ENCODE measurements at regions not wholly inside any gene's neighbourhood (a gene's known extent, or its start where the extent isn't known, plus 50 kb on each side); places are given as distances from the start of the nearest gene placed in this dataset.

- Histone ChIP-seq H3K9ac (ENCODE audit: low read length) (no peak overlapping the region), H3K9me3 (ENCODE audit: control insufficient read depth, insufficient read depth, low read depth, low read length) (peaks cover 6% of the 10 kb centered on the region), H3K27ac (ENCODE audit: low read depth, low read length) (no peak overlapping the region), H3K27me3 (ENCODE audit: control insufficient read depth, insufficient read depth, low read length) (no peaks in the 10 kb centered on the region), H3K4me3 (ENCODE audit: low read depth, low read length) (no peak overlapping the region), H3K4me1 (ENCODE audit: control insufficient read depth, insufficient read depth, low read length) (peaks cover 5% of the 10 kb centered on the region; the same call in 1 of the 2 replicates), H3K36me3 (ENCODE audit: control insufficient read depth, insufficient read depth, low read length) (no peaks in the 10 kb centered on the region)
Observed at GRCh38 chr6:87921034-87921433, 126.6 kb upstream of the SPACA1 start.

- Histone ChIP-seq H3K4me1 (ENCODE audit: control insufficient read depth, insufficient read depth, low read length) (peaks cover 5% of the 10 kb centered on the region; the same call in 1 of the 2 replicates), H3K9ac (ENCODE audit: low read length) (no peak overlapping the region), H3K36me3 (ENCODE audit: control insufficient read depth, insufficient read depth, low read length) (no peaks in the 10 kb centered on the region), H3K27ac (ENCODE audit: low read depth, low read length) (no peak overlapping the region), H3K9me3 (ENCODE audit: control insufficient read depth, insufficient read depth, low read depth, low read length) (peaks cover 10% of the 10 kb centered on the region), H3K27me3 (ENCODE audit: control insufficient read depth, insufficient read depth, low read length) (no peaks in the 10 kb centered on the region), H3K4me3 (ENCODE audit: low read depth, low read length) (no peak overlapping the region)
Observed at GRCh38 chr6:87920245-87920644, 127.4 kb upstream of the SPACA1 start.

- H3K9me3 ChIP-seq (ENCODE audit: control insufficient read depth, insufficient read depth, low read depth, low read length), result peaks cover 10% of the 10 kb centered on the region
- H3K27ac ChIP-seq (ENCODE audit: low read depth, low read length), result no peak overlapping the region
- no peak overlapping the region for H3K4me3 ChIP-seq (ENCODE audit: low read depth, low read length)
- no peaks in the 10 kb centered on the region for H3K36me3 ChIP-seq (ENCODE audit: control insufficient read depth, insufficient read depth, low read length)
- no peaks in the 10 kb centered on the region for H3K27me3 ChIP-seq (ENCODE audit: control insufficient read depth, insufficient read depth, low read length)
- no peak overlapping the region for H3K9ac ChIP-seq (ENCODE audit: low read length)
- H3K4me1 ChIP-seq (ENCODE audit: control insufficient read depth, insufficient read depth, low read length), result peaks cover 5% of the 10 kb centered on the region; the same call in 1 of the 2 replicates
Observed at GRCh38 chr6:87919416-87919815, 128.2 kb upstream of the SPACA1 start.

GRCh38 chr6:87919001-87919400 lies 128.6 kb upstream of the SPACA1 start:
- no peak overlapping the region for H3K9ac ChIP-seq (ENCODE audit: low read length)
- H3K9me3 ChIP-seq (ENCODE audit: control insufficient read depth, insufficient read depth, low read depth, low read length), result peaks cover 10% of the 10 kb centered on the region
- H3K27me3 ChIP-seq (ENCODE audit: control insufficient read depth, insufficient read depth, low read length), result no peaks in the 10 kb centered on the region
- H3K36me3 ChIP-seq (ENCODE audit: control insufficient read depth, insufficient read depth, low read length), result no peaks in the 10 kb centered on the region
- H3K4me3 ChIP-seq (ENCODE audit: low read depth, low read length), result no peak overlapping the region
- H3K4me1 ChIP-seq (ENCODE audit: control insufficient read depth, insufficient read depth, low read length), result peaks cover 5% of the 10 kb centered on the region; the same call in 1 of the 2 replicates
- H3K27ac ChIP-seq (ENCODE audit: low read depth, low read length), result no peak overlapping the region

GRCh38 chr6:87918461-87918941 lies 129.1 kb upstream of the SPACA1 start:
- Histone ChIP-seq H3K27ac (ENCODE audit: low read depth, low read length) (no peak overlapping the region), H3K9ac (ENCODE audit: low read length) (no peak overlapping the region), H3K4me1 (ENCODE audit: control insufficient read depth, insufficient read depth, low read length) (peaks cover 5% of the 10 kb centered on the region; the same call in 1 of the 2 replicates), H3K9me3 (ENCODE audit: control insufficient read depth, insufficient read depth, low read depth, low read length) (peaks cover 10% of the 10 kb centered on the region), H3K27me3 (ENCODE audit: control insufficient read depth, insufficient read depth, low read length) (no peaks in the 10 kb centered on the region), H3K4me3 (ENCODE audit: low read depth, low read length) (no peak overlapping the region), H3K36me3 (ENCODE audit: control insufficient read depth, insufficient read depth, low read length) (no peaks in the 10 kb centered on the region)

GRCh38 chr6:87917886-87918285 lies 129.8 kb upstream of the SPACA1 start:
- H3K4me1 ChIP-seq (ENCODE audit: control insufficient read depth, insufficient read depth, low read length), result peaks cover 5% of the 10 kb centered on the region; the same call in 1 of the 2 replicates
- no peak overlapping the region for H3K9ac ChIP-seq (ENCODE audit: low read length)
- peaks cover 10% of the 10 kb centered on the region for H3K9me3 ChIP-seq (ENCODE audit: control insufficient read depth, insufficient read depth, low read depth, low read length)
- no peak overlapping the region for H3K4me3 ChIP-seq (ENCODE audit: low read depth, low read length)
- no peaks in the 10 kb centered on the region for H3K36me3 ChIP-seq (ENCODE audit: control insufficient read depth, insufficient read depth, low read length)
- no peak overlapping the region for H3K27ac ChIP-seq (ENCODE audit: low read depth, low read length)
- H3K27me3 ChIP-seq (ENCODE audit: control insufficient read depth, insufficient read depth, low read length), result no peaks in the 10 kb centered on the region

GRCh38 chr6:87916446-87916845 lies 131.2 kb upstream of the SPACA1 start:
- Histone ChIP-seq H3K9ac (ENCODE audit: low read length) (no peak overlapping the region), H3K27me3 (ENCODE audit: control insufficient read depth, insufficient read depth, low read length) (no peaks in the 10 kb centered on the region), H3K9me3 (ENCODE audit: control insufficient read depth, insufficient read depth, low read depth, low read length) (peaks cover 10% of the 10 kb centered on the region), H3K36me3 (ENCODE audit: control insufficient read depth, insufficient read depth, low read length) (no peaks in the 10 kb centered on the region), H3K27ac (ENCODE audit: low read depth, low read length) (no peak overlapping the region), H3K4me3 (ENCODE audit: low read depth, low read length) (no peak overlapping the region), H3K4me1 (ENCODE audit: control insufficient read depth, insufficient read depth, low read length) (peaks cover 5% of the 10 kb centered on the region; the same call in 1 of the 2 replicates)

GRCh38 chr6:87914637-87915395 lies 132.8 kb upstream of the SPACA1 start:
- H3K36me3 ChIP-seq (ENCODE audit: control insufficient read depth, insufficient read depth, low read length), result no peaks in the 10 kb centered on the region
- H3K4me3 ChIP-seq (ENCODE audit: low read depth, low read length), result no peak overlapping the region
- peaks cover 14% of the 10 kb centered on the region for H3K9me3 ChIP-seq (ENCODE audit: control insufficient read depth, insufficient read depth, low read depth, low read length)
- H3K27ac ChIP-seq (ENCODE audit: low read depth, low read length), result no peak overlapping the region
- no peak overlapping the region for H3K9ac ChIP-seq (ENCODE audit: low read length)
- peaks cover 5% of the 10 kb centered on the region; the same call in 1 of the 2 replicates for H3K4me1 ChIP-seq (ENCODE audit: control insufficient read depth, insufficient read depth, low read length)
- H3K27me3 ChIP-seq (ENCODE audit: control insufficient read depth, insufficient read depth, low read length), result no peaks in the 10 kb centered on the region

- peaks cover 14% of the 10 kb centered on the region for H3K9me3 ChIP-seq (ENCODE audit: control insufficient read depth, insufficient read depth, low read depth, low read length)
- H3K4me3 ChIP-seq (ENCODE audit: low read depth, low read length), result no peak overlapping the region
- peaks cover 4% of the 10 kb centered on the region; the same call in 1 of the 2 replicates for H3K4me1 ChIP-seq (ENCODE audit: control insufficient read depth, insufficient read depth, low read length)
- H3K27ac ChIP-seq (ENCODE audit: low read depth, low read length), result no peak overlapping the region
- no peaks in the 10 kb centered on the region for H3K27me3 ChIP-seq (ENCODE audit: control insufficient read depth, insufficient read depth, low read length)
- H3K36me3 ChIP-seq (ENCODE audit: control insufficient read depth, insufficient read depth, low read length), result no peaks in the 10 kb centered on the region
- H3K9ac ChIP-seq (ENCODE audit: low read length), result no peak overlapping the region
Observed at GRCh38 chr6:87913974-87914373, 133.7 kb upstream of the SPACA1 start.

GRCh38 chr6:87912102-87912501 lies 135.5 kb upstream of the SPACA1 start:
- no peak overlapping the region for H3K4me3 ChIP-seq (ENCODE audit: low read depth, low read length)
- H3K27ac ChIP-seq (ENCODE audit: low read depth, low read length), result no peak overlapping the region
- no peaks in the 10 kb centered on the region for H3K27me3 ChIP-seq (ENCODE audit: control insufficient read depth, insufficient read depth, low read length)
- no peak overlapping the region for H3K9ac ChIP-seq (ENCODE audit: low read length)
- H3K4me1 ChIP-seq (ENCODE audit: control insufficient read depth, insufficient read depth, low read length), result peaks cover 6% of the 10 kb centered on the region; the same call in 1 of the 2 replicates
- H3K9me3 ChIP-seq (ENCODE audit: control insufficient read depth, insufficient read depth, low read depth, low read length), result peaks cover 14% of the 10 kb centered on the region
- H3K36me3 ChIP-seq (ENCODE audit: control insufficient read depth, insufficient read depth, low read length), result no peaks in the 10 kb centered on the region

GRCh38 chr6:87909849-87910248 lies 137.8 kb upstream of the SPACA1 start:
- H3K27me3 ChIP-seq (ENCODE audit: control insufficient read depth, insufficient read depth, low read length), result no peaks in the 10 kb centered on the region
- H3K36me3 ChIP-seq (ENCODE audit: control insufficient read depth, insufficient read depth, low read length), result no peaks in the 10 kb centered on the region
- H3K9ac ChIP-seq (ENCODE audit: low read length), result no peak overlapping the region
- H3K9me3 ChIP-seq (ENCODE audit: control insufficient read depth, insufficient read depth, low read depth, low read length), result 0 out of 2 replicates have a peak, but pooled peaks cover 4% of the 10 kb centered on the region
- H3K4me3 ChIP-seq (ENCODE audit: low read depth, low read length), result no peak overlapping the region
- no peak overlapping the region for H3K27ac ChIP-seq (ENCODE audit: low read depth, low read length)
- H3K4me1 ChIP-seq (ENCODE audit: control insufficient read depth, insufficient read depth, low read length), result peaks cover 27% of the 10 kb centered on the region
